HG03378 (cell line): ENCODE measurements at regions not wholly inside any gene's neighbourhood (a gene's known extent, or its start where the extent isn't known, plus 50 kb on each side); places are given as distances from the start of the nearest gene placed in this dataset.
"Not testable (repeated sequence)": the region's sequence is repeated elsewhere in the genome, so short reads cannot be mapped to it uniquely, and the experiment has no call there.

ENCODE experiments used
- ATAC-seq: cut with Tn5 transposase; IDR thresholded peaks from one replicate; pipeline ENCODE4 v1.9.1; 2021; ENCODE audit warnings: mild to moderate bottlenecking, moderate library complexity; ENCODE audit not compliant: unreplicated experiment

DNA sequence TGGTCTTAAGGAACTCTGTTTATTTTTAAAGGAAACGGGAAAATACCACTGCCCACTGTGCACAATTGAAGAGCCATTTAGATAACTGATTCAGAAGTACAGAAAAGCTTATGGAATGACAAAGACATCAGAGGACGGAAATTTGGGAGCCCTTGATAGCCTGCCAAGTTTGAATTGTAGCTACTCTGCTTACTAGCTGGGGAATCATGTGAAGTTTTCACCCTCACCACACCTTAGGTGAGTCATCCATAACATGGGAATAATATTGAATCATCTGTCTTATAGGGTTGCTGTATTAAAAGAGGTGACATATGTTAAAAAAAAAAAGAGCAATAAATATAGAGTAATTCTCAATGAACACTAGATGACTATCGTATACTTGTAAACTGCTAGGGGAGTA lies 1104.2 kb downstream of the GATA3 start:
- ATAC-seq: no peak

DNA sequence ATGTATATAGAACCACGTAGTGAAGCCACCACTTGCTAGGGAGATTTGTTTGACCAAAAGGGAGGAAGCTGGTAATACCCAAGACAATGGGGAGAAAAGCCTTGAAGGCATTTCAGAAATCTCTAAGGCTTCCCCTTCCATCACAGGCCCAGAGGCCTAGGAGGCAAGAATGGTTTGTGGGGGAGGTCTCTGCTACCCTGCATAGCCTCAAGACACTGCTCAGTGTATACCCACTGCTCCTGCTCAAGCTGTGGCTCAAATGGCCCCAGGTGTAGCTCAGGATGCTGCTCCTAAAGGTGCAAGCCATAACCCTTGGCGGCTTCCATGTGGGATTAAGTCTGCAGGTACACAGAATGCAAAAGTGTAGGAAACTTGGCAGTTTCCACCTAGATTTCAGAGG lies 1105.8 kb downstream of the GATA3 start:
- no peak for ATAC-seq

DNA sequence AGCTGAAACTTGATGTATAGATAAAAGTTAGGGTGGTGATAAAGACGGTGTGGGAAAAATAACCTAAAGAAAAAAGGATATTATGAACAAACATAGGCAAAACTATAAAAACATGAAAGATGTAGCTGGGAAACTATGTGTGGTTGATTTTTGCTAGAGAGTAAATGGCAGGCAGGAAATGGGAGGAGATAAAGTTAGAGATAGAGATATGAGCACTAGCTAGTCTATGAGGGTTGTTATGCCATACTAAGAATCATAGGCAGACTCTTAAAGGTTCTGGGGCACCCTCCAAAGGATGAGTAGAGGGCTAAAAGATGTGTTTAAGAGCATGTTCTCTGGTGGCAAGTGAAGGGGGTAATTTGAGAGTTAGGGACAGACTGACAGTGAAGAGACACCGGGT lies 1109.2 kb downstream of the GATA3 start:
- no peak for ATAC-seq

DNA sequence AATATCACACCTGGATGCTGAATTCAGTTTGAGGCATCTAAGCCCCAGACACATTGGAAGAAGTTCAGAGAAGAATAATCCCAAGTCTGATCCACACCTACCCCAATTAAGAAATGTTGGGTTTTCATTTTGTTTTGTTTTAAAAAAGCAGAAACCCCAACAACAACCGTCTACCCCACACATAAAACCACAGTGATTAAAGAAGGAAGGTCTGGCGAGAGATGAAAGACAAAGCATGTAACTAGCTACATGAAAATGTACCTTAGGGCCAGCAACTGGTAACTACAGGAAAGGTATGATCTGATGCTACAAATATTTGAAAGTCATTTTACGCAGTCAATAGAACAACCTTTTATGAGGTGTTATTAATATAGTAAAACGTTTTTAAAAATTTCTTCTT lies 1112.3 kb downstream of the GATA3 start:
- ATAC-seq: no peak

DNA sequence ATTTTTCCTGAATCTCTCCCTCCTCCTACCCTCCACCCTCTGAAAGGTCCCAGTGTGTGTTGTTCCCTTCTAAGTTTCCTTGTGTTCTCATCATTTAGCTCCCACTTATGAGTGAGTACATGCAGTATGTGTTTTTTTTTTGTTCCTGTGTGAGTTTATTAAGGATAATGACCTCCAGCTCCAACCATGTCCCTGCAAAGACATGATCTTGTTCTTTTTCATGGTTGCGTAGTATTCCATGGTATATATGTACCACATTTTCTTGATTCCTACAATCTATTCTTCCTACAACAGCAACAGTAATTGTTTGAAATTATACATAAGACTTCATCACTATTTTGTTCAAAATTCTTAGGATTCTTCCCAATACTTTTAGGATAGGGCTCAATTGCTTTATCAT lies 1117.8 kb downstream of the GATA3 start:
- ATAC-seq: no peak

DNA sequence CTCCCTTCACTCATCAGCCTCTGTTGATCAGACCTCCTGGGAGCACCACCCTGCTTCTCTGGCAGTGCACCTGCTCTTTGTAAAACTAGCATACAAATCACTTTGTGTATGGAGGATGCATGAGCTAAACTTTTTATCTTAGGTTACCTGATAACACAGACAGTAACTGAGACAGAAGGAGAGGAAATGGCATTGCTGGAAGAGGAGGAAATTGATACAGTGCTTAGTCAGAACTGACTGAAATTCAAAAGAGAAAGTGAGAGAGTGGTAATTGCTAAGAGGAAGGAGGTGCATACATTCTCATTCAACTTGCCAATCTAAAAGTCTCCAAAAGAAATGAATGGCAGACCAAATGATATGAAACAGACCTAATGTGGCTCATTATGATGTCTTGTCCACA lies 1120.7 kb downstream of the GATA3 start:
- ATAC-seq: no peak

DNA sequence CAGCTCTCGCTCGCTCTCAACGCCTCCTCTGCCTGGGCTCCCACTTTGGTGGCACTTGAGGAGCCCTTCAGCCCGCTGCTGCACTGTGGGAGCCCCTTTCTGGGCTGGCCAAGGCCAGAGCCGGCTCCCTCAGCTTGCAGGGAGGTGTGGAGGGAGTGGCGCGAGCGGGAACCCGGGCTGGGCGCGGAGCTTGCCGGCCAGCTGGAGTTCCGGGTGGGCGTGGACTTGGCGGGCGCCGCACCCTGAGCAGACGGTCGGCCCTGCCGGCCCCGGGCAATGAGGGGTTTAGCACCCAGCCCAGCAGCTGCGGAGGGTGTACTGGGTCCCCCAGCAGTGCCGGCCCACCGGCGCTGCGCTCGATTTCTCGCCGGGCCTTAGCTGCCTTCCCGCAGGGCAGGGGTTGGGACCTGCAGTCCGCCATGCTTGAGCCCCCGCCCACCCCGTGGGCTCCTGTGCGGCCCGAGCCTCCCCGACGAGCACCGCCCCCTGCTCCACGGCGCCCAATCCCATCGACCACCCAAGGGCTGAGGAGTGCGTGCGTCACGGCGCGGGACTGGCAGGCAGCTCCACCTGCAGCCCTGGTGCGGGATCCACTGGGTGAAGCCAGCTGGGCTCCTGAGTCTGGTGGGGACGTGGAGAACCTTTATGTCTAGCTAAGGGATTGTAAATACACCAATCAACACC lies 1128.9 kb downstream of the GATA3 start:
- ATAC-seq: not testable (repeated sequence)

DNA sequence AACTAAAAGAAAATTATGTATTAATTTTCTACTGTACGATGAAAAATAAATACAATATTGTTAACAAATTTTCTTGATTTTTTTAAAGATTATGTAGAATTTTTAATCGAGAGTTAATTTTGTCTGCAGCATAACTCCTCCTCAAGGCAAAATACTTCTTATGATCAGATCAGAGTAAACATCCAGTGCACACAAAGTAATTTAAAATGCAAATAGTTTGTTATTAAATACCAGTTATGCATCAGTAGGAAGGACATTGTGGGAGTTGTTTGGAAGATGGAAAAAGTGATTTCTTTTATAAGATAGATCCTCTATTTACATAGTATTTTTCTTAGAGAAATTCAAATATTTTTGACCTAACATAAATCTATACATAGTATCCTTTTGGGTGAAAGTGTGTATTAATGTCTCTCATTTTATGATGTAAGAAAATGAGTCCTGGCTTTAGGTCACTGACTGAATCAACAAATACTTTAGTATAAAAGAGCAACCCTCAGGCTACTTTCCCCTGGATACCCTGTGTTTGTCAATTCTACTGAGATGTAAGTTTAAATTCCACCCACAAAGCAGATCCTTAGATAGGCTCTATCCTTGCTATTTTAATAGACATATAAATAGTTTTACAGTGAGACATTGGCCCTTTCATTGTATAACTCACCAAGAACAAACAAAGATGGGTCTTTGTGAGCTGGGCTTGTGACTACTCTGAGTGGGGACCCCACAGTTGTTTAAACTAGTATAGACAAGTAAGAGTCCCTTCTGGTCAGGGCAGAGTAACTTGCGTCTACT lies 1133.7 kb downstream of the GATA3 start:
- ATAC-seq: no peak

DNA sequence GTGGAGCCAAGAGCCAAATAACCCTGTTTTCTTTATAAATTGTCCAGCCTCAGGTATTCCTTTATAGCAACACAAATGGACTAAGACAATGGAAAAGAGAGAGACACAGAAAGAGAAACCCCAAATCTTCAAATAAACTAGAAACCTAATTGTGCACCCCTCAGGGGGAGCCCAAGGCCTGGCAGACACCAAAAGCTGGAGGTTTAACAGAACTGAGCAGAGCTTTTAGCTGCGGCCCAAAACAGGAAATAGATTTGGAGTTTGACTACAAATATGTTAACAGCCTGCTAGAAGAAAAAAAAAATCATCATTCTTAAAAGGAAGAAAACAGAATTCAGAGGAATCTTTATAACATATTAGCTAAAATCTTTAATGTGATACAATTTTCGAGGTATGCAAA lies 1135.0 kb downstream of the GATA3 start:
- ATAC-seq: no peak

DNA sequence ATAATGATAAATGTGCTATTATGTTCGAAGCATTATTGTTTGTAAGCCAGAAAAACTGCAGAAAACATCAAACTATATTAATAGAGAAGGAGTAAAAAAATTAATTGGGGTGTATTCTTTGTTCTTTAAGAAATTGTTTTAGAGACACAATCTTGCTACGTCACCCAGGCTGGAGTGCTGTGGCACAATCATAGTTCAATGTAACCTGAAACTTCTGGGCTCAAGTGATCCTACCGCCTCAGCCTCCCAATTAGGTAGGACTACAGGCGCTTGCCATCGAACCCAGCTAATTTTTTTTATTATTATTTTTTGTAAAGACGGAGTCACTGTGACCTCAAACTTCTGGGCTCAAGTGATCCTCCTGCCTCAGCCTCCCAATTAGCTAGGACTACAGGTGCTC lies 1138.6 kb downstream of the GATA3 start:
- no peak for ATAC-seq

DNA sequence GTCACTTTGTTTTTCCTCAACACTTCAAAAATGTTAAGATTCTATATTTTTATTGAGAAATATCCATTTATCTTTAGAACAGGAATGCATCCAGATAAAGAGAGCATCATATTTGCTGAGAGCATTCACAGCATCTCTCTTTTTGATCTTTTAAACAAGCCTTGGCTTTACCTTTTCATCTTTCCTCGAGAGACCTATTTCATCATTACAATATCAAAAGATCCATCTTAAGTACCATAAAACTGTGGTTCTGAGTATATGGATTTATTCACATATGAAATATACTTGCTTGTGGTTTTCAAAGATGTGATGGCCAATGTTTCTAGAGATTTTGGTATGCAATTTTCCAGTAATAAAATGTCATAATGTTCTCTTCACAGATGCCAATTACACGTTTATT lies 1140.9 kb downstream of the GATA3 start:
- ATAC-seq: no peak

DNA sequence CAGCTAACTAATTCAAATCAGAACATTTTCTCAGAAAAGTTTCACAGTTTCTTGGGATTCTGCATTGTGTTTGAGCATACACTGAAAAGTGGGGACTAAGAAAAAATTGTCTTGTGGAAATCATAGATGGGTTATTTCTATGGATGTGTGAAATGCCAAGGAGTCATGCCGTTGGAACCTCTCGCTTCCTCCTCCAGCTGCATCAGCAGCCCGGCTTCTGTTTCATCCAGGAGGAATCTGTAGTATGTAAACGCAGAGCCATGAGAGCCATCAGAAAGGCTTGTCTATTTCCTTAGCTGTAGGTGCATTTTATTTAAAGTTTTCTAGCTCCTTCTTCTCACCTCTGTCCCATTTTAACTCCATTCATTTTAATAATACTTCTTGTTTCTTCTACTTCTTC lies 1144.1 kb downstream of the GATA3 start:
- ATAC-seq: no peak

DNA sequence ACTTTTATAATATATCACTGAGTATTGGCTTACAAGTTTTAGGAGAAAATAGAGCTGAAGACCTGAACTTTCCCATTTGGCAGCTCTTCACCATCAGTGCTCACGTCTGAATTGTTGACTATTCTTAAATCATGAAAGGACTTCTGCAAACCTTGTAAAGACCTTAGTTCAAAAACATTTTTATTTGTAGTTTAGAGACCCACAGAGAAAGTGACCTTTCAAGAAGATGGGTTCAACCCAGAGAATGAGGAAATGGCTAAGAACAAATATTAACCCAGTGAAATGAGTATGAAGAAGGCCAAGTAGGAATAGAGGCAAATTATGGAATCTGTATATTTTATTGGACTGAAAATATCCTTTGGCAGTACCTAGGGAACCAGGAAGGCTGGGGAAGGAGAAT lies 1151.1 kb downstream of the GATA3 start:
- ATAC-seq: no peak

DNA sequence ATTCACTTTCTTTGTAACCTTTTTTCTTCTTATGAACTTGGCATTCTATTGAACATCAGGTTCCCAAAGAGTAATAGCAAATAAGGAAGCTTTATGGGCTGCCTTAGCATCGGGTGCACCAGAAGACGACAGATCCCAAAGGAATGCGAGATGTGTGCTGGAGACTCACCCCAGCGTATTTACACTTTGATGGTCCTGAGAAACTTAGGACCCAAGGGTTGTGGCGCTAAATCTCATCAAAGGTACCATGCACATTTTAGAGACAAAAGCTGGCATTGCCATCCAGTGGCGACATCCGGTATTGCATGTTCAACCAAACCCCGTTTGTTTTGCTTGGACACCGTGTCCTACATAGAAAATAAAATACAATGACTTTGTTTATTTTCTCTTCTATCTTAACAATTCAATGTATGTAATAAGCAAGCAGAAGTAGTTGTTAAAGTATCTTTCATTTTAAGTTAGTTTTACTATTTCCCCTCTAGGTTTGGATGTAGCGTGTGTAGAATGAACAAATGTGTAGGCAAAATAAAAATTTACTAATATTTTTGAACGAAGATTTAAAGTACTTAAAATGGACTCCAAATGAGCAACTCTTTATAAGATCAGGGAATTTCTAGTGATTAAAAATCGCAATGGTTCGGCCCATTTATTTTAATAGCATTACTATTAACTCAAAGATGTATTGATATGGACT lies 1154.8 kb downstream of the GATA3 start:
- peak; percentile 87 for ATAC-seq

DNA sequence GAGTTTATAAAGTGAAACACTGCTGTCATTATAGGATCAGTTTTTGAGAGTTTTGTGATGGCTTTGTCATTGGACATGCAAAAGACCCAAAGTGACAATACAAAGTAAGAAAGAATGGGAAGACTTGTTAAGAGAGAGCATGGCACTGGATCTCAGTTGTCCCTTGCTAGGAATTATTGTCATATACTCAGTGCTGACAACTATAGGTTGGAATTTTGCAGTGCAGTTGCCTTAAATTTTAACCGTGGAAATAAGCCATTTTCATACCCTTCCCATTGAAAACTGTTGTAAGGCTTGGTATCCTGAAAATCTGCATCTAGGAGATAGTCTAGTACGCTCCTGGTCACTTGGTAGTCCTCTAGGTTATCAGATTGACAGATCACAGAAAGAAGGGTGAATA lies 1156.7 kb downstream of the GATA3 start:
- ATAC-seq: no peak

DNA sequence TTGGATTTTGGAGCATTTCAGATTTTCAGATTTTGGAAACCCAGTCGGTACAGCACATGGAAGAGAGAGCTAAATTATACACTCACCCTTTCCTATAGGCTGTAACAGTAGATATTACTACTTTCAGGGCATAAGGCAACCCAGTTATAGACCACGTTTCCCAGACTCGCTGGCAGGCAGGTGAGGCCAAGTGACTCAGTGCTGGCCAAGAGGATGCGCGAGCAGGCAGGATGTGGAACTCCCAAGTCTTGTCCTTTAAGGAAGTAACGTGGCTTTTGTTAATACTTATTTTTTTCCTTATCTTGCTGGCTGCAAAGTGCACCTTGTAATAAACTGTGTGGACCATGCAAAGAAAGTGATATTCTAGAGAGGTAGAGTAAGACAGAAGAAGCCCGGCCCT lies 1160.1 kb downstream of the GATA3 start:
- ATAC-seq: no peak

DNA sequence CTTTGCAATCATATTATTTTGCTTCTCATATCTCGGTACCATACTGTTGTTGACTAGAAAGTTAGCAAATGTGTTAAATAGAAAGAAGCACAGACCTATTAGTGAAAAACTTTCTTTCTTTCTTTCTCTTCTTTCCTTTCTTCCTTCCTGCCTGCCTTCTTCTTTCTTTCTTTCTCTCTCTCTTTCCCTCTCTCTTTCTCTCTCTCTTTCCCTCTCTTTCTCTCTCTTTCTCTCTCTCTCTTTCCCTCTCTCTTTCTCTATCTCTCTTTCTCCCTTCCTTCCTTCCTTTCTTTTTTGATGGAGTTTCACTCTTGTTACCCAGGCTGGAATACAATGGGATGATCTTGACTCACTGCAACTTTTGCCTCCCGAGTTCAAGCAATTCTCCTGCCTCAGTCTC lies 1160.6 kb downstream of the GATA3 start:
- no peak for ATAC-seq

DNA sequence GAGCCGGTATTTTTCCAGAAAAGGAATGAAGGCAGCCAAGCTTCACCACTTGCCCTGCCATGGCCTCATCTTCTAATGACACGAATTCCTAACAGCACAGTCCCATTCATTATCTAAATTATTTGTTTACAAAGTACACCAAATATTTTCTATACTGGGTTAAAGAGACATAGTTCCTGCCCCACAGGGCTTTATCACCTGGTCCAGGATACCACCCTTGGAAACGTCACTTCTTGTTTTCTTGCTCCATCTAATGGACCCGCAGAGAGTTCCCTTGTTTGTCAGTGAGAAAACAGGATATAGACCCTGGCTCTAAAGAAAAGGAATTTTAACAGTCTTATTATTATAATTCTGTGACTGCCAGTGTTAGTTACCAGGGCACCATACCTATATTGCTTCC lies 1165.4 kb downstream of the GATA3 start:
- ATAC-seq: no peak

DNA sequence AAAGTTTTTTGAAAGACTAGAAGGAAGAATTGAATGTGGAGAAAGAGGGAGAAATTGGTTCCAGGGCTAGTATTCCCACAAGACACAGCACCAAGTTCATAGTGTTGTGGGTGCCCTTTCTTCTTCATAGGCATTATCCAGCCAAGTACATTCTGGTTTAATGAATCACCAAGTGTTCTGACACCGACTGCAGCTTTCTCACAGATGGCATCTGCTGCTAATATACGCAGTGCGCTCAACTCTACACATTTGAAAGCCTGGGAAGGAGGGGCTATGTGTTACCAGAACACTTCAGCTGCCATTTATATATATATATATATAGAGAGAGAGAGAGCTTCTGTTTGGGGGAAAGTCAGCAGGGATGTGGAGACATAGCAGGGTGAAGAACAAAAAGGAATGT lies 1168.4 kb downstream of the GATA3 start:
- ATAC-seq: no peak

DNA sequence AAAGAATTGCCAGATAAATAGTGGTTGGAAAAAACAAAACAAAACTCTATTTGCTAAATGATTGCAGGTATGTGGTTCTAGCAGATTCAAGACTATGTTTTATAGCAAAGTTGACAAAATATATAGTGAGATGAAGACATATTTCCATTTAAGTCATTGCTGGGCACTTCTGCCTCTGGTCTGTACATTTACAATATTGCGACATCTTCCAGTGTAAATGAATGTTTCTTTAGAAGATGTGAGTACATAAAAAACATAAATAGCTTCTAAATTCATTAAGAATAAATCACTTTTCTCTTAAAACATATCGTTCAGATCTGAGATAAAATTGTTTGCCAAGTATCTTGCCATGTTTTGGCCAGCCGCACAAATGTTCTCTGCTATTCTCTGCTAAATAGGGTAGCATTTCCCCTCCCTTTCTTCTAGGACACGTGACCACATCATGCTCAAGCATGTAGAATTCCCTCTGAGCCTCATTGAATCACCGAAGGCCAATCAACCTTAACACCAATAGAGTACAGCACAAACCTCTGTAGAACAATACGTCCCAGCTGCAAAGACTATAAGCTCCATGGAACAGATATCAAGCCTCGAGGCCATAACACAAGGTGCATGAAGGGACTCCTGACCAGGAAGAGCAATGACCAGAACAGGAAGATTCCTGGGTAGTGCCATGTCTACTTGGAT lies 1173.3 kb downstream of the GATA3 start:
- ATAC-seq: no peak

DNA sequence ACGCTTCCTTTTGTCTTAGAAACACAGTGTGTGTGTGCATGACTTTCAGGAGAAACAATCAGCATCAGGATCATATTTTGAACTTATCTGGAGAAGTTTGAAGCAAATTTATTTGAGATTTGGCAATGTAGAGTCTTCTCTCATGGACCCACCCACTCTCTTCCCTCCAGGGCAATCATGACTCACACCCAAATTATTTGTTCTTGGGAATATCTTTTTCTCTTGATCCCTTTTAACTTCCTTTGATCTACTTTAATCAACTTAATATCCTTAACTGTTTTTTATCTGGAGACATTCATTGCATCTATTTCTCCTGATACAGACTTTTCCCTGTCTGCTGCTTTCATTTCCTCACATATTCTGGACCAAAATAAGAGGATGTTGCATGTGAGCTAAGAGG lies 1174.3 kb downstream of the GATA3 start:
- ATAC-seq: no peak
